ENCODE measurements at regions not wholly inside any gene's neighbourhood (a gene's known extent, or its start where the extent isn't known, plus 50 kb on each side); places are given as distances from the start of the nearest gene placed in this dataset.

- TF ChIP-seq ATF2 (CRISPR knock-in tag; IDR thresholded peaks at IDR 0.05): no peak
- TF ChIP-seq ATF7 (IDR thresholded peaks at IDR 0.05): no peak
- TF ChIP-seq ZNF354B (CRISPR knock-in tag; IDR thresholded peaks at IDR 0.05): no peak
- TF ChIP-seq GABPA (tag; conservative IDR thresholded peaks at IDR 0.05; ENCODE audit: low read depth): no peak
- TF ChIP-seq CBFA2T3 (IDR thresholded peaks at IDR 0.05): peak; percentile 94
- TF ChIP-seq BMI1 (IDR thresholded peaks at IDR 0.05; ENCODE audit: low read length): no peak
- TF ChIP-seq ZNF347 (CRISPR knock-in tag; IDR thresholded peaks at IDR 0.05; ENCODE audit: low read depth): no peak
- TF ChIP-seq CSDE1 (IDR thresholded peaks at IDR 0.05): no peak
- TF ChIP-seq ZNF165 (CRISPR knock-in tag; IDR thresholded peaks at IDR 0.05; ENCODE audit: borderline replicate concordance): no peak
- no peak for TF ChIP-seq RBM22 (IDR thresholded peaks at IDR 0.05; ENCODE audit: low read depth, low read length, poor library complexity, severe bottlenecking)
- TF ChIP-seq RERE (CRISPR knock-in tag; IDR thresholded peaks at IDR 0.05; ENCODE audit: borderline replicate concordance): no peak
- no peak for TF ChIP-seq E2F6 (IDR thresholded peaks at IDR 0.05; ENCODE audit: borderline replicate concordance in 1 of 2, extremely low read depth in 1 of 2, insufficient read depth in 1 of 2, insufficient read length in 1 of 2, low read depth in 1 of 2, low read length in 1 of 2, poor library complexity in 1 of 2, severe bottlenecking in 1 of 2)
- peak; percentile 76; the same call in 1 of the 2 replicates for TF ChIP-seq KLF16 (IDR thresholded peaks at IDR 0.05)
- TF ChIP-seq TCF3 (CRISPR knock-in tag; IDR thresholded peaks at IDR 0.05): peak; percentile 88
- TF ChIP-seq MYC (IDR thresholded peaks at IDR 0.05; ENCODE audit: low read depth, low read length): peak; percentile 42; the same call in 1 of the 2 replicates
- TF ChIP-seq MYC (CRISPR knock-in tag; IDR thresholded peaks at IDR 0.05; ENCODE audit: borderline replicate concordance, low read depth): no peak
- no peak for TF ChIP-seq ZNF75A (CRISPR knock-in tag; IDR thresholded peaks at IDR 0.05)
- no peak for TF ChIP-seq ZNF124 (CRISPR knock-in tag; IDR thresholded peaks at IDR 0.05)
- no peak for TF ChIP-seq ZNF79 (CRISPR knock-in tag; IDR thresholded peaks at IDR 0.05; ENCODE audit: low read depth)
- no peak for TF ChIP-seq POLR2A (conservative IDR thresholded peaks at IDR 0.05)
- no peak for TF ChIP-seq ETS1 (conservative IDR thresholded peaks at IDR 0.05; ENCODE audit: control insufficient read depth, low read depth, low read length)
- no peak for TF ChIP-seq BACH1 (tag; IDR thresholded peaks at IDR 0.05)
- TF ChIP-seq SPI1 (IDR thresholded peaks at IDR 0.05; ENCODE audit: borderline replicate concordance, low read depth, low read length): no peak
Measured at GRCh38 chr5:34553581-34553980, 102.5 kb upstream of the RAI14 start (continued).

Measured in K562 (cell line).